ENCODE measurements at regions not wholly inside any gene's neighbourhood (a gene's known extent, or its start where the extent isn't known, plus 50 kb on each side); places are given as distances from the start of the nearest gene placed in this dataset.

- Histone ChIP-seq H3K4me3 (ENCODE audit: low read depth, low read length) (no peak overlapping the region), H3K36me3 (ENCODE audit: control insufficient read depth, insufficient read depth, low read length) (no peaks in the 10 kb centered on the region), H3K27me3 (ENCODE audit: control insufficient read depth, insufficient read depth, low read length) (no peaks in the 10 kb centered on the region)
- no peak for TF ChIP-seq CTCF (IDR thresholded peaks at IDR 0.05; ENCODE audit: insufficient read depth, low read depth, low read length)
- ChIA-PET POLR2A (no interaction called here), CTCF (no interaction called here)
- no peak for DNase-seq (ENCODE audit: low read depth)
Measured at GRCh38 chr9:135280666-135281065, 193.2 kb downstream of the OLFM1 start.

GRCh38 chr9:135281151-135281550 is 193.7 kb downstream of the OLFM1 start:
- Histone ChIP-seq H3K27me3 (ENCODE audit: control insufficient read depth, insufficient read depth, low read length) (no peaks in the 10 kb centered on the region), H3K36me3 (ENCODE audit: control insufficient read depth, insufficient read depth, low read length) (no peaks in the 10 kb centered on the region), H3K4me3 (ENCODE audit: low read depth, low read length) (no peak overlapping the region)
- ChIA-PET CTCF (no interaction called here), POLR2A (no interaction called here)
- TF ChIP-seq CTCF (IDR thresholded peaks at IDR 0.05; ENCODE audit: insufficient read depth, low read depth, low read length), result no peak
- no peak for DNase-seq (ENCODE audit: low read depth)

GRCh38 chr9:135281791-135282737 is 194.6 kb downstream of the OLFM1 start:
- no peaks in the 10 kb centered on the region for H3K27me3 ChIP-seq (ENCODE audit: control insufficient read depth, insufficient read depth, low read length)
- ChIA-PET POLR2A (no interaction called here), CTCF (no interaction called here)
- no peaks in the 10 kb centered on the region for H3K36me3 ChIP-seq (ENCODE audit: control insufficient read depth, insufficient read depth, low read length)
- no peak for TF ChIP-seq CTCF (IDR thresholded peaks at IDR 0.05; ENCODE audit: insufficient read depth, low read depth, low read length)
- DNase-seq (ENCODE audit: low read depth), result no peak
- H3K4me3 ChIP-seq (ENCODE audit: low read depth, low read length), result no peak overlapping the region

GRCh38 chr9:135282808-135283207 is 195.3 kb downstream of the OLFM1 start:
- Histone ChIP-seq H3K27me3 (ENCODE audit: control insufficient read depth, insufficient read depth, low read length) (no peaks in the 10 kb centered on the region), H3K36me3 (ENCODE audit: control insufficient read depth, insufficient read depth, low read length) (no peaks in the 10 kb centered on the region), H3K4me3 (ENCODE audit: low read depth, low read length) (no peak overlapping the region)
- no peak for TF ChIP-seq CTCF (IDR thresholded peaks at IDR 0.05; ENCODE audit: insufficient read depth, low read depth, low read length)
- POLR2A ChIA-PET, result no interaction called here
- DNase-seq (ENCODE audit: low read depth), result no peak
- CTCF ChIA-PET, result interaction anchor here (0.5 kb wide), 1 partner anchor 24 kb away, joined by 3 read pairs; no protein-coding TSS in a partner anchor

- POLR2A ChIA-PET, result no interaction called here
- H3K36me3 ChIP-seq (ENCODE audit: control insufficient read depth, insufficient read depth, low read length), result no peaks in the 10 kb centered on the region
- H3K4me3 ChIP-seq (ENCODE audit: low read depth, low read length), result no peak overlapping the region
- DNase-seq (ENCODE audit: low read depth), result no peak
- TF ChIP-seq CTCF (IDR thresholded peaks at IDR 0.05; ENCODE audit: insufficient read depth, low read depth, low read length), result no peak
- CTCF ChIA-PET, result no interaction called here
- no peaks in the 10 kb centered on the region for H3K27me3 ChIP-seq (ENCODE audit: control insufficient read depth, insufficient read depth, low read length)
Measured at GRCh38 chr9:135283671-135284070, 195.9 kb upstream of the PPP1R26 start.
